Pancreas (tissue), 10 donors: ENCODE measurements at regions not wholly inside any gene's neighbourhood (a gene's known extent, or its start where the extent isn't known, plus 50 kb on each side); places are given as distances from the start of the nearest gene placed in this dataset.

Source experiments
- ATAC-seq, 4 donors: fragments of 200-7000 bp; cut with Tn5 transposase; one replicate each; pipeline versions ENCODE4 v1.8.0 to v1.9.1; 2020; ENCODE audit warnings: mild to moderate bottlenecking in 4 of 4, moderate library complexity in 4 of 4
- DNase-seq, 6 donors: peaks; one replicate each; pipeline ENCODE4 v3.0.0-alpha.2; 2020
- FAIRE-seq: peaks from 2 replicates; lab custom pipeline; 2012; peaks lifted over from hg19 to GRCh38; lab: Jason Lieb, UNC
- H3K27ac ChIP-seq, 4 donors: fragments of 200-600 bp; sonication (generic); 1 replicate in 3 of 4; 2 replicates in 1 of 4; pipeline versions ENCODE4 v1.5.0 to v1.8.0; 2020
- H3K27me3 ChIP-seq, 4 donors: fragments of 200-600 bp; one replicate each; pipeline ENCODE4 v1.8.0; 2021
- H3K36me3 ChIP-seq, 3 donors: fragments of 200-600 bp; sonication (generic) in 1 of 3; one replicate each; pipeline versions ENCODE4 v1.5.0 to v1.8.0; 2020 to 2021
- H3K4me1 ChIP-seq, 3 donors: fragments of 200-600 bp; one replicate each; pipeline ENCODE4 v1.8.0; 2021
- H3K4me3 ChIP-seq, 4 donors: fragments of 200-600 bp; sonication (generic) in 2 of 4; one replicate each; pipeline versions ENCODE4 v1.5.0 to v1.8.0; 2020 to 2021
- H3K9me3 ChIP-seq, 4 donors: fragments of 200-600 bp; one replicate each; pipeline ENCODE4 v1.8.0; 2021
- WGBS, 2 donors: extraction: QIAGEN DNeasy Blood & Tissue Kit; methylation state at CpG; one replicate each; pipeline ENCODE4 v1.1.7; 2013; 5-methylcytosine and 5-hydroxymethylcytosine counted together
- intact Hi-C, 3 donors: fragments of 100-400 bp; cut with DNase I; formaldehyde crosslinking; loops; one replicate each; pipeline versions ENCODE4 v1.11.1 to v1.14.2; 2022
- TF ChIP-seq, protein P1 (sequence below), 4 donors: fragments of 200-600 bp; sonication (generic) in 3 of 4; IDR thresholded peaks; one replicate each; pipeline versions ENCODE4 v1.5.0 to v1.8.0; 2021; ENCODE audit warnings: antibody characterized with exemption in 4 of 4
- donor health status: healthy with polysubstance abuse.
- donor health status: DM: no; HTN: no; CAD: no; lungs with moderate emphysema.
- donor health status: DM: no; HTN: no; CAD: no.
- donor health status: control.
- donor health status: control.
- donor health status: Bipolar disorder and iron deficiency.
- donor health status: DM: yes; HTN: yes; CAD: no.
- donor health status: DM: no; HTN: no; CAD: no.
- donor health status: DM: no; HTN: no; CAD: no.
- donor health status: DM: yes; HTN: yes; CAD: no.

DNA sequence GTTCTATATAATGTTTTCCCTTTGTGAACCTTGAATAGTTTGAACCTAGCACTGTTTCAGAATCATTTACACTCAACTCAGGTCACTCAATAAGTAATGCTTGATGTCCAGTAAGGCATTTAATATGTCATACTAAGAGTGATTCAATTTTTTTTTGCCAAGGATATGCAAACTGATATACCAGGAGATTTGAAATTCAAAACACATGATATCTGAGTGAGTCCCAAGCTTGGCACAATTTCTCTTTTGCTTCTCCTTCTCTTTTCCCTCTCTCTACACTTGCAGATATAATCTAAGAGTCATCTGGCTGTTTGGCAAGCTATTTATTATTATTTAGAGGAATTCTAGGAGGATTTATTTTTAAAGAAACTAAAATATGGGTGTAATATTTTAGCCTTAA lies 61.6 kb upstream of the SPAG17 start:
- Histone ChIP-seq H3K4me1 (no peaks in the 10 kb centered on the region), H3K36me3 (no peaks in the 10 kb centered on the region), H3K27me3 (no peaks in the 10 kb centered on the region), H3K27ac (no peak overlapping the region), H3K9me3 (no peaks in the 10 kb centered on the region), H3K4me3 (no peak overlapping the region)
- DNase-seq (no peak), FAIRE-seq (no peak), ATAC-seq (no peak)
- TF ChIP-seq, protein P1, sequence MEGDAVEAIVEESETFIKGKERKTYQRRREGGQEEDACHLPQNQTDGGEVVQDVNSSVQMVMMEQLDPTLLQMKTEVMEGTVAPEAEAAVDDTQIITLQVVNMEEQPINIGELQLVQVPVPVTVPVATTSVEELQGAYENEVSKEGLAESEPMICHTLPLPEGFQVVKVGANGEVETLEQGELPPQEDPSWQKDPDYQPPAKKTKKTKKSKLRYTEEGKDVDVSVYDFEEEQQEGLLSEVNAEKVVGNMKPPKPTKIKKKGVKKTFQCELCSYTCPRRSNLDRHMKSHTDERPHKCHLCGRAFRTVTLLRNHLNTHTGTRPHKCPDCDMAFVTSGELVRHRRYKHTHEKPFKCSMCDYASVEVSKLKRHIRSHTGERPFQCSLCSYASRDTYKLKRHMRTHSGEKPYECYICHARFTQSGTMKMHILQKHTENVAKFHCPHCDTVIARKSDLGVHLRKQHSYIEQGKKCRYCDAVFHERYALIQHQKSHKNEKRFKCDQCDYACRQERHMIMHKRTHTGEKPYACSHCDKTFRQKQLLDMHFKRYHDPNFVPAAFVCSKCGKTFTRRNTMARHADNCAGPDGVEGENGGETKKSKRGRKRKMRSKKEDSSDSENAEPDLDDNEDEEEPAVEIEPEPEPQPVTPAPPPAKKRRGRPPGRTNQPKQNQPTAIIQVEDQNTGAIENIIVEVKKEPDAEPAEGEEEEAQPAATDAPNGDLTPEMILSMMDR (IDR thresholded peaks at IDR 0.05): no peak
- intact Hi-C loops: no loop called here

DNA sequence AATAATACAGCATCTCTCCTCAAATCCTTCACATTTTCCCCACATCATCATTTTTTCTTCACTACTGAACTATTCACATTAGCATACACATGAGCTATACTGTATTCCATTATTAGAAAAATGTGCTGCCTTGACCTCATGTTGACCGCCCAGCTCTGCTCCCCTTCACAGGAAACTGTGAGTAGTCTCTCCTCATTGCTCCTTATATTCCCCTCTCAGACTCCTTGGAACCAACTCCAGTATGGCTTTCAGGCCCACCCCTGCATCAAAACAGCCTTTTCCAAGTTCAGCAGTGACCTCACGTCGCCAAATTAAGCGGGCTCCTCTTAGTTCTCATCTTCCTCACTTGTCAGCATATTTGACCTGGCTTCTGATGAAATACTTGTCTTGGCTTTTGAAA lies 59.2 kb upstream of the SPAG17 start:
- H3K36me3 ChIP-seq: no peaks in the 10 kb centered on the region
- no peak overlapping the region for H3K4me3 ChIP-seq
- FAIRE-seq: no peak
- WGBS, 2 donors: 32 to 33% methylated on average over 4 of the region's 4 CpGs
- H3K9me3 ChIP-seq: no peaks in the 10 kb centered on the region
- no peak overlapping the region for H3K27ac ChIP-seq
- intact Hi-C loops: no loop called here
- H3K27me3 ChIP-seq: no peaks in the 10 kb centered on the region
- TF ChIP-seq, protein P1 (IDR thresholded peaks at IDR 0.05): no peak
- no peaks in the 10 kb centered on the region for H3K4me1 ChIP-seq
- no peak for ATAC-seq
- DNase-seq: no peak

DNA sequence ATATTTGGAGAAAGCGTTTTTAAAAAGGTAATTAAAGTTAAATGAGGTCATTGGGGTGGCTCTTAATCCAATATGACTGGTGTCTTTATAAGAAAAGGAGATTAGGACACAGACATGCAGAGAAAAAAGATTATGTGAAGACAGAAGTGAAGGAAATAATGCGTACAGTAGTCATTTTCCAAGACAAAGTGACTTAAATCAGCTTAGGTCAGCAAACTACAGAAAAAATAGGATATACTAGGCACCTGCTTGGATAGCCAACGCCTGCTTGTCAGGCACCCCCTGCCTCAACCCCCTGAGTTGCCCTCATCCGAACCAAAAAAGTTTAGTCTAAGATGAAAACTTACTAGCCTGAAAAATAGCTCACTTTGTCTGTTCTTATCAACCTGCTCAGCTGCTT lies 58.2 kb upstream of the SPAG17 start:
- H3K27ac ChIP-seq: no peak overlapping the region
- TF ChIP-seq, protein P1 (IDR thresholded peaks at IDR 0.05): no peak
- DNase-seq (no peak), ATAC-seq (no peak), FAIRE-seq (no peak)
- no peaks in the 10 kb centered on the region for H3K27me3 ChIP-seq
- no peaks in the 10 kb centered on the region for H3K9me3 ChIP-seq
- no peaks in the 10 kb centered on the region for H3K4me1 ChIP-seq
- 69 to 73% methylated on average over 4 of the region's 4 CpGs for WGBS, 2 donors
- no peaks in the 10 kb centered on the region for H3K36me3 ChIP-seq
- intact Hi-C loops: no loop called here
- no peak overlapping the region for H3K4me3 ChIP-seq
